Endothelial cell of umbilical vein (primary cell): ENCODE measurements at regions not wholly inside any gene's neighbourhood (a gene's known extent, or its start where the extent isn't known, plus 50 kb on each side); places are given as distances from the start of the nearest gene placed in this dataset.

Experiments used
- BruUV-seq: library from RNA; stranded (reverse); fragments of 400-500 nt; replicated peaks from 2 replicates; lab custom pipeline; 2021; lab: Mats Ljungman, UMichigan
- CTCF ChIA-PET: fragments of 300-600, 350-600 bp; sonication (Branson Sonifier 250); formaldehyde crosslinking; loops from one replicate; lab custom pipeline; 2021; ENCODE audit warnings: antibody characterized with exemption, inconsistent platforms; lab: Charles Lee
- POLR2A ChIA-PET: fragments of 300-600, 350-600 bp; sonication (Branson Sonifier 250); formaldehyde crosslinking; loops from one replicate; lab custom pipeline; 2021; ENCODE audit warnings: antibody characterized with exemption, inconsistent platforms; lab: Charles Lee
- DNase-seq: peaks from one replicate; pipeline ENCODE4 v3.0.0-alpha.2; 2011; ENCODE audit warnings: low read depth, low spot score
- FAIRE-seq: peaks from 2 replicates; lab custom pipeline; 2011; peaks lifted over from hg19 to GRCh38; lab: Jason Lieb, UNC
- H2AFZ ChIP-seq: 2 replicates; pipeline ENCODE4 v1.6.0; 2012; ENCODE audit warnings: low read depth, low read length, control low read depth, inconsistent platforms
- H3K27ac ChIP-seq: 2 replicates; pipeline ENCODE4 v1.5.1; 2011; ENCODE audit warnings: low read depth, mild to moderate bottlenecking, control low read depth, low read length, moderate library complexity; ENCODE audit not compliant: insufficient read depth
- H3K27me3 ChIP-seq, 2 experiments: 2 replicates each; pipeline versions ENCODE4 v1.6.0 to v1.6.1; 2011; ENCODE audit warnings: low read length in 2 of 2, mixed read lengths in 1 of 2; ENCODE audit not compliant: control insufficient read depth in 2 of 2, insufficient read depth in 2 of 2
- H3K36me3 ChIP-seq, 2 experiments: 2 replicates in 1 of 2; 3 replicates in 1 of 2; pipeline ENCODE4 v1.5.1; 2011; ENCODE audit warnings: low read length in 2 of 2, mild to moderate bottlenecking in 1 of 2, moderate library complexity in 1 of 2; ENCODE audit not compliant: control insufficient read depth in 2 of 2, insufficient read depth in 2 of 2; ENCODE audit errors: extremely low read depth in 1 of 2
- H3K4me1 ChIP-seq: 3 replicates; pipeline ENCODE4 v1.5.1; 2011; ENCODE audit warnings: mild to moderate bottlenecking, low read length; ENCODE audit not compliant: control insufficient read depth, insufficient read depth; ENCODE audit errors: extremely low read depth
- H3K4me2 ChIP-seq: 2 replicates; pipeline ENCODE4 v1.6.1; 2011; ENCODE audit warnings: low read length, control low read depth, mixed read lengths; ENCODE audit not compliant: insufficient read depth
- H3K4me3 ChIP-seq, 3 experiments: fragments of 200-600 bp in 1 of 3; sonication (generic), shearing (Covaris generic) in 1 of 3; replicated peaks in 1 of 3; 2 replicates each; pipeline ENCODE4 v1.5.1; 2011 to 2016; ENCODE audit warnings: control low read depth in 3 of 3, low read length in 3 of 3, mild to moderate bottlenecking in 2 of 3, inconsistent platforms in 1 of 3, low read depth in 1 of 3, moderate library complexity in 1 of 3; ENCODE audit not compliant: insufficient read depth in 1 of 3
- H3K79me2 ChIP-seq: 2 replicates; pipeline ENCODE4 v1.6.0; 2012; ENCODE audit warnings: low read length, inconsistent platforms; ENCODE audit not compliant: control insufficient read depth, insufficient read depth
- H3K9ac ChIP-seq: replicated peaks from 2 replicates; pipeline ENCODE3; 2011; ENCODE audit warnings: low read length, control low read depth; ENCODE audit not compliant: insufficient read depth; ENCODE audit errors: extremely low read depth
- H3K9me1 ChIP-seq: replicated peaks from 3 replicates; pipeline ENCODE4 v1.6.0; 2011; ENCODE audit warnings: mild to moderate bottlenecking, low read length; ENCODE audit not compliant: control insufficient read depth, insufficient read depth; ENCODE audit errors: extremely low read depth
- H3K9me3 ChIP-seq: replicated peaks from 2 replicates; pipeline ENCODE4 v1.5.1; 2012; ENCODE audit warnings: low read length, inconsistent platforms; ENCODE audit not compliant: control insufficient read depth, insufficient read depth
- H4K20me1 ChIP-seq: replicated peaks from 2 replicates; pipeline ENCODE3; 2011; ENCODE audit warnings: mild to moderate bottlenecking, low read length; ENCODE audit not compliant: control insufficient read depth, insufficient read depth; ENCODE audit errors: extremely low read depth
- CTCF ChIP-seq, 2 donors: IDR thresholded peaks; 1 replicate in 1 of 2; 2 replicates in 1 of 2; pipeline ENCODE4 v1.5.1; 2011; ENCODE audit warnings: low read length in 2 of 2, mild to moderate bottlenecking in 2 of 2, moderate library complexity in 2 of 2, control low read depth in 1 of 2, inconsistent platforms in 1 of 2, low read depth in 1 of 2; ENCODE audit not compliant: insufficient read depth in 1 of 2; ENCODE audit errors: extremely low read depth in 1 of 2
- EZH2 ChIP-seq: IDR thresholded peaks from 2 replicates; pipeline ENCODE4 v1.6.1; 2012; ENCODE audit warnings: borderline replicate concordance, low read depth, mild to moderate bottlenecking, moderate library complexity, low read length, inconsistent platforms; ENCODE audit not compliant: severe bottlenecking
- FOS ChIP-seq: IDR thresholded peaks from 2 replicates; pipeline ENCODE4 v1.6.1; 2011; ENCODE audit warnings: mild to moderate bottlenecking, low read length, moderate library complexity, borderline replicate concordance; ENCODE audit not compliant: insufficient read depth
- GATA2 ChIP-seq: IDR thresholded peaks from 2 replicates; pipeline ENCODE4 v1.7.0; 2011; ENCODE audit warnings: low read depth, mild to moderate bottlenecking, moderate library complexity, mixed read lengths, low read length; ENCODE audit not compliant: insufficient read length, insufficient read depth
- JUN ChIP-seq: IDR thresholded peaks from 2 replicates; pipeline ENCODE4 v1.6.1; 2011; ENCODE audit warnings: borderline replicate concordance, low read depth; ENCODE audit not compliant: insufficient read length, insufficient read depth
- MAX ChIP-seq: IDR thresholded peaks from 2 replicates; pipeline ENCODE4 v1.6.1; 2011; ENCODE audit not compliant: insufficient read depth, insufficient read length
- MYC ChIP-seq: IDR thresholded peaks from one replicate; pipeline ENCODE4 v1.6.1; 2011; ENCODE audit warnings: mild to moderate bottlenecking, low read depth, low read length
- POLR2A ChIP-seq: IDR thresholded peaks from 2 replicates; pipeline ENCODE4 v1.6.1; 2012; ENCODE audit warnings: low read depth, mild to moderate bottlenecking, control low read depth, low read length
- POLR2AphosphoS5 ChIP-seq: IDR thresholded peaks from 2 replicates; pipeline ENCODE4 v1.6.1; 2012; ENCODE audit warnings: low read depth, mild to moderate bottlenecking, control low read depth, low read length, moderate library complexity; ENCODE audit not compliant: insufficient read depth
- dilution Hi-C: fragments of 300-500 bp; cut with MboI; formaldehyde crosslinking; loops from one replicate; pipeline ENCODE4 v1.15.0; 2019; ENCODE audit warnings: low sequenced_read_pairs; ENCODE audit not compliant: extremely low pct_ligation_motif_present
- intact Hi-C: fragments of 100-400 bp; cut with micrococcal nuclease; formaldehyde crosslinking; loops from one replicate; pipeline ENCODE4 v1.10.0; 2022

- dilution Hi-C loops: no loop called here
- H3K4me1 ChIP-seq: no peaks in the 10 kb centered on the region
Observed at GRCh38 chr11:25943031-25943430, 388.9 kb upstream of the ANO3 start.

More at GRCh38 chr11:25943031-25943430, 388.9 kb upstream of the ANO3 start:
- Histone ChIP-seq H3K9me1 (no peaks in the 10 kb centered on the region), H3K27me3 (no peaks in the 10 kb centered on the region), H3K27ac (no peak overlapping the region), H3K9me3 (no peaks in the 10 kb centered on the region), H3K36me3 (no peaks in the 10 kb centered on the region), H3K9ac (no peak overlapping the region), H3K4me3 (no peak overlapping the region), H2AFZ (no peak overlapping the region), H3K79me2 (no peaks in the 10 kb centered on the region), H4K20me1 (no peaks in the 10 kb centered on the region), H3K4me2 (no peak overlapping the region)
- TF ChIP-seq JUN: no peak
- no peak for TF ChIP-seq POLR2A
- no peak for TF ChIP-seq EZH2
- no peak for TF ChIP-seq GATA2
- no peak for TF ChIP-seq POLR2AphosphoS5
- TF ChIP-seq CTCF (IDR thresholded peaks at IDR 0.05; ENCODE audit: extremely low read depth in 1 of 2, insufficient read depth in 1 of 2, low read depth in 1 of 2, low read length in 2 of 2): no peak
- TF ChIP-seq MAX: no peak
- TF ChIP-seq FOS: no peak
- no peak for TF ChIP-seq MYC
- POLR2A ChIA-PET: no interaction called here
- no TSS peak for BruUV-seq
- DNase-seq: no peak
- intact Hi-C loops: no loop called here
- no peak for FAIRE-seq
- CTCF ChIA-PET: interaction anchor here (1.0 kb wide), 1 partner anchor 39 kb away, joined by 3 read pairs; no protein-coding TSS in a partner anchor
